ENCODE measurements at regions not wholly inside any gene's neighbourhood (a gene's known extent, or its start where the extent isn't known, plus 50 kb on each side); places are given as distances from the start of the nearest gene placed in this dataset.
A peak's percentile ranks its signal among the peaks of the same experiment; 100 is the strongest.

DNA sequence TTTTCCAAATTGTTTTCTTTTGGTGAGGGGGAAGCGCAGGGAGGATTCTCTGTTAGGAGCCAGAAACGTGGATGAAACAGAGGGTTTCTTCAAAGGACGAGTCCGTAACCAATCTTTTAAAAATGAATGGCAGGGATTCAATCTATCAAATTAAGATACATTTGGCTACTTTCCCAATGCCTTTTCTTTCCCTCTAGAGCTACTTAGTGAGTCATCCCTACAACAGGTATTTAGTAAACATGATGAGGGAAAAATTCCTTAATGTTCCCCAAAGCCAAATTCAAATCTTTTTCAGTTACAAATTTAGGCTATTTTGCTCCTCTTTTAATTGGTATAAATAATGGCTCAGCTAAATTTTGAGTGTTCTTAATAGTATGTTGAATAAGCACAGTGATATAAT is 366.4 kb upstream of the RIOK2 start:
- Histone ChIP-seq H3K36me3 (ENCODE audit: insufficient read depth, low read length) (no peaks in the 10 kb centered on the region), H3K27ac (ENCODE audit: low read depth, low read length) (no peak overlapping the region), H3K4me1 (ENCODE audit: insufficient read depth, low read length) (peaks cover 7% of the 10 kb centered on the region), H3K27me3 (ENCODE audit: insufficient read depth, low read length) (no peaks in the 10 kb centered on the region), H3K9me3 (ENCODE audit: control insufficient read depth in 1 of 2, low read length in 2 of 2) (no peaks in the 10 kb centered on the region), H3K4me3 (ENCODE audit: low read length in 2 of 2) (no peak overlapping the region)
- Mint-ChIP-seq H3K27ac (no peak overlapping the region), H3K9me3 (peaks cover 0 to 3% (median 0%) of the 10 kb centered on the region in 8 donors), H3K36me3 (no peaks in the 10 kb centered on the region), H3K27me3 (no peaks in the 10 kb centered on the region), H3K4me1 (peaks cover 0 to 4% (median 2%) of the 10 kb centered on the region in 4 donors), H3K4me3 (no peak overlapping the region)
- no peak for DNase-seq
- intact Hi-C loops (cut with micrococcal nuclease), result no loop called here
- ChIA-PET POLR2A (ENCODE audit: partially characterized antibody) (no interaction called here), CTCF (ENCODE audit: partially characterized antibody) (no interaction called here)

DNA sequence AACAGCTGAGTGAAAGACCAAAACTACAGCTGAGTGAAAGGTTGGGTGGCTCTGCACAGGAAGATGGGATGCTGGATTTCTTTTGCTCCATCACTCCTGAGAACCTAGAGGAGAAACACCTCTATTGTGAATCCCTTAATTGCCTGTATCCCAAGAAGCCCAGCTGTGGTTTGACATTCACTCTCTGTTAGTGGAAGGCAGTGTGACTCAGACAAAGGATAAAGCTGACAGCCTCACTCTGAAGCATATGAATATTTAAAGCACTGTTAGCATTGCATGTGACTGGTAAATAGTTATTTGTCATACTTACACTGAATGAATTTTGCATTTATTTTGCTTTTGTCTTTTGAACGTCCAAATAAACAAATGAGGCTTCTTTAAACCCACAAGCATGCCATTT is 367.1 kb upstream of the RIOK2 start:
- Mint-ChIP-seq H3K27me3 (no peaks in the 10 kb centered on the region), H3K9me3 (peaks cover 0 to 3% (median 0%) of the 10 kb centered on the region in 8 donors), H3K4me3 (no peak overlapping the region), H3K4me1 (peaks cover 0 to 4% (median 2%) of the 10 kb centered on the region in 4 donors), H3K36me3 (no peaks in the 10 kb centered on the region), H3K27ac (no peak overlapping the region)
- H3K27me3 ChIP-seq (ENCODE audit: insufficient read depth, low read length), result no peaks in the 10 kb centered on the region
- H3K4me3 ChIP-seq (ENCODE audit: low read length in 2 of 2), result no peak overlapping the region
- H3K4me1 ChIP-seq (ENCODE audit: insufficient read depth, low read length), result peaks cover 7% of the 10 kb centered on the region
- intact Hi-C loops (cut with micrococcal nuclease), result no loop called here
- H3K27ac ChIP-seq (ENCODE audit: low read depth, low read length), result no peak overlapping the region
- no peaks in the 10 kb centered on the region for H3K36me3 ChIP-seq (ENCODE audit: insufficient read depth, low read length)
- ChIA-PET POLR2A (ENCODE audit: partially characterized antibody) (no interaction called here), CTCF (ENCODE audit: partially characterized antibody) (no interaction called here)
- no peaks in the 10 kb centered on the region for H3K9me3 ChIP-seq (ENCODE audit: control insufficient read depth in 1 of 2, low read length in 2 of 2)
- no peak for DNase-seq

GRCh38 chr5:97550818-97551217 is 367.8 kb upstream of the RIOK2 start:
- ChIA-PET CTCF (ENCODE audit: partially characterized antibody) (no interaction called here), POLR2A (ENCODE audit: partially characterized antibody) (no interaction called here)
- H3K4me3 Mint-ChIP-seq, result no peak overlapping the region
- Histone ChIP-seq H3K4me3 (ENCODE audit: low read length in 2 of 2) (no peak overlapping the region), H3K27me3 (ENCODE audit: insufficient read depth, low read length) (no peaks in the 10 kb centered on the region), H3K4me1 (ENCODE audit: insufficient read depth, low read length) (peaks cover 7% of the 10 kb centered on the region), H3K9me3 (ENCODE audit: control insufficient read depth in 1 of 2, low read length in 2 of 2) (no peaks in the 10 kb centered on the region), H3K36me3 (ENCODE audit: insufficient read depth, low read length) (no peaks in the 10 kb centered on the region), H3K27ac (ENCODE audit: low read depth, low read length) (no peak overlapping the region)
- intact Hi-C loops (cut with micrococcal nuclease), result no loop called here
- DNase-seq, result no peak
- H3K27me3 Mint-ChIP-seq, result no peaks in the 10 kb centered on the region
- peaks cover 0 to 4% (median 2%) of the 10 kb centered on the region in 4 donors for H3K4me1 Mint-ChIP-seq
- no peaks in the 10 kb centered on the region for H3K36me3 Mint-ChIP-seq
- H3K27ac Mint-ChIP-seq, result no peak overlapping the region
- H3K9me3 Mint-ChIP-seq, result peaks cover 0 to 3% (median 0%) of the 10 kb centered on the region in 8 donors

GRCh38 chr5:97553604-97554452 is 370.8 kb upstream of the RIOK2 start:
- Mint-ChIP-seq H3K27me3 (no peaks in the 10 kb centered on the region), H3K36me3 (no peaks in the 10 kb centered on the region), H3K27ac (no peak overlapping the region), H3K9me3 (peaks cover 0 to 2% (median 0%) of the 10 kb centered on the region in 8 donors), H3K4me1 (no peaks in the 10 kb centered on the region), H3K4me3 (no peak overlapping the region)
- Histone ChIP-seq H3K27me3 (ENCODE audit: insufficient read depth, low read length) (no peaks in the 10 kb centered on the region), H3K9me3 (ENCODE audit: control insufficient read depth in 1 of 2, low read length in 2 of 2) (no peaks in the 10 kb centered on the region), H3K4me3 (ENCODE audit: low read length in 2 of 2) (no peak overlapping the region), H3K27ac (ENCODE audit: low read depth, low read length) (no peak overlapping the region), H3K4me1 (ENCODE audit: insufficient read depth, low read length) (peaks cover under 1% of the 10 kb centered on the region), H3K36me3 (ENCODE audit: insufficient read depth, low read length) (no peaks in the 10 kb centered on the region)
- POLR2A ChIA-PET (ENCODE audit: partially characterized antibody), result no interaction called here
- CTCF ChIA-PET (ENCODE audit: partially characterized antibody), result no interaction called here
- no peak for DNase-seq
- intact Hi-C loops (cut with micrococcal nuclease), result no loop called here

- Histone ChIP-seq H3K27ac (ENCODE audit: low read depth, low read length) (no peak overlapping the region), H3K4me1 (ENCODE audit: insufficient read depth, low read length) (no peaks in the 10 kb centered on the region), H3K9me3 (ENCODE audit: control insufficient read depth in 1 of 2, low read length in 2 of 2) (no peaks in the 10 kb centered on the region), H3K27me3 (ENCODE audit: insufficient read depth, low read length) (no peaks in the 10 kb centered on the region), H3K36me3 (ENCODE audit: insufficient read depth, low read length) (no peaks in the 10 kb centered on the region), H3K4me3 (ENCODE audit: low read length in 2 of 2) (no peak overlapping the region)
- CTCF ChIA-PET (ENCODE audit: partially characterized antibody), result no interaction called here
- Mint-ChIP-seq H3K27ac (peak overlapping the region in 1 of 7 donors; percentile 4), H3K36me3 (no peaks in the 10 kb centered on the region), H3K4me1 (no peaks in the 10 kb centered on the region), H3K4me3 (no peak overlapping the region), H3K9me3 (peaks cover 0 to 2% (median 0%) of the 10 kb centered on the region in 8 donors), H3K27me3 (no peaks in the 10 kb centered on the region)
- no peak for DNase-seq
- intact Hi-C loops (cut with micrococcal nuclease), result no loop called here
- POLR2A ChIA-PET (ENCODE audit: partially characterized antibody), result no interaction called here
These were observed 372.1 kb upstream of the RIOK2 start for GRCh38 chr5:97554977-97555643.

- Mint-ChIP-seq H3K27me3 (no peaks in the 10 kb centered on the region), H3K9me3 (peaks cover 0 to 2% (median 0%) of the 10 kb centered on the region in 8 donors), H3K4me3 (no peak overlapping the region), H3K27ac (no peak overlapping the region), H3K36me3 (no peaks in the 10 kb centered on the region), H3K4me1 (no peaks in the 10 kb centered on the region)
- CTCF ChIA-PET (ENCODE audit: partially characterized antibody), result no interaction called here
- H3K27me3 ChIP-seq (ENCODE audit: insufficient read depth, low read length), result no peaks in the 10 kb centered on the region
- H3K27ac ChIP-seq (ENCODE audit: low read depth, low read length), result no peak overlapping the region
- no peaks in the 10 kb centered on the region for H3K9me3 ChIP-seq (ENCODE audit: control insufficient read depth in 1 of 2, low read length in 2 of 2)
- H3K4me3 ChIP-seq (ENCODE audit: low read length in 2 of 2), result no peak overlapping the region
- no peak for DNase-seq
- no peaks in the 10 kb centered on the region for H3K4me1 ChIP-seq (ENCODE audit: insufficient read depth, low read length)
- intact Hi-C loops (cut with micrococcal nuclease), result no loop called here
- POLR2A ChIA-PET (ENCODE audit: partially characterized antibody), result no interaction called here
- H3K36me3 ChIP-seq (ENCODE audit: insufficient read depth, low read length), result no peaks in the 10 kb centered on the region
These were observed 372.6 kb upstream of the RIOK2 start for GRCh38 chr5:97555644-97555981.

DNA sequence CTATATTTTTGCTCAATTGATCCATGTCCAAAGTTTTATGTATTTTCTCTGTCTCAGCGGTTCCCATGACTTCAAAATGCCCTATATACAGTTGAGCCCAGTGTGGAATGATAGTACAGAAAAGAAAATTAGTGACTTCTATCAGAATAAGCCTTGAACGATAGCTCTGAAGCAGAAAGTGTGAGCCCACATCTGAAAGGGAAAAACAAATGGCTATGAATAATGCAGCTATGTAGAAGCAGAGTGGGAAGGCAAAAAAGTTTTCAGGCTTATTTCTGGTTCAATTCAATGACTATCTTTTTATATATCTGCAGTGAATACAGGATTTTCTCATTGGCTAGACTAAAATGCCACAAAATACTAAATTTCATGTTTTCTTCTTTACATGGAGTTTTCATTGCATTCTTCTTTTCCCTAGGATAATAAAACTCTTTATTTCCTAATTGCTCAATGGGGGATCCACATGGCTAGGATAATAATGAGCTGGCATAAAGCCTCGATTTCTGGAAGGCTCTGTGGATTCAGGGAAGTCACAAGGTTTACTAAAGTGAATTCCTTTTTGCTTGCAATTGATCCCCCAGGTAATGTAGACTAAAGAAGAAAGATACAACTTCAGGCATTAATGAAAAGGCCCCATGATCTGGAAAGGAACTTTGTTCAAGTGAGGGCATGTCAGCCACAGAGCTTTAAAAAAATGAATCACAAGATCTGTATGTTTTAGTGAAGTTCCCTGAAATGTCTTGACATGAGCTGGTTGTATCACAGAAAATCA is 377.0 kb upstream of the RIOK2 start:
- H3K4me1 ChIP-seq (ENCODE audit: insufficient read depth, low read length), result no peaks in the 10 kb centered on the region
- Mint-ChIP-seq H3K4me3 (no peak overlapping the region), H3K27ac (no peak overlapping the region), H3K36me3 (no peaks in the 10 kb centered on the region), H3K27me3 (peaks cover 0 to 1% of the 10 kb centered on the region in 2 donors), H3K4me1 (no peaks in the 10 kb centered on the region), H3K9me3 (peaks cover 0 to 5% (median 0%) of the 10 kb centered on the region in 8 donors)
- no peak overlapping the region for H3K4me3 ChIP-seq (ENCODE audit: low read length in 2 of 2)
- ChIA-PET POLR2A (ENCODE audit: partially characterized antibody) (no interaction called here), CTCF (ENCODE audit: partially characterized antibody) (no interaction called here)
- H3K9me3 ChIP-seq (ENCODE audit: control insufficient read depth in 1 of 2, low read length in 2 of 2), result no peaks in the 10 kb centered on the region
- no peak for DNase-seq
- no peak overlapping the region for H3K27ac ChIP-seq (ENCODE audit: low read depth, low read length)
- no peaks in the 10 kb centered on the region for H3K27me3 ChIP-seq (ENCODE audit: insufficient read depth, low read length)
- intact Hi-C loops (cut with micrococcal nuclease), result no loop called here
- no peaks in the 10 kb centered on the region for H3K36me3 ChIP-seq (ENCODE audit: insufficient read depth, low read length)
